ENCODE measurements at regions not wholly inside any gene's neighbourhood (a gene's known extent, or its start where the extent isn't known, plus 50 kb on each side); places are given as distances from the start of the nearest gene placed in this dataset.

- Histone ChIP-seq H4K20me1 (ENCODE audit: insufficient read depth, low read length) (no peaks in the 10 kb centered on the region), H2AFZ (ENCODE audit: low read length) (no peak overlapping the region), H3K9me3 (ENCODE audit: low read length) (no peaks in the 10 kb centered on the region), H3K27ac (ENCODE audit: low read depth, low read length, poor library complexity, severe bottlenecking) (no peak overlapping the region), H3K79me2 (ENCODE audit: insufficient read depth, low read depth, low read length) (no peaks in the 10 kb centered on the region), H3K4me2 (ENCODE audit: low read length) (no peak overlapping the region), H3K9me2 (ENCODE audit: insufficient read depth, low read length) (no peaks in the 10 kb centered on the region), H3K4me1 (ENCODE audit: insufficient read depth, low read length, poor library complexity, severe bottlenecking) (no peaks in the 10 kb centered on the region), H3K4me3 (ENCODE audit: low read depth, low read length, poor library complexity, severe bottlenecking) (no peak overlapping the region), H3K36me3 (ENCODE audit: insufficient read depth, low read length) (no peaks in the 10 kb centered on the region)
- POLR2A ChIA-PET = no interaction called here
- DNase-seq (ENCODE audit: low spot score) = no peak
- TF ChIP-seq EZH2phosphoT487 (IDR thresholded peaks at IDR 0.05; ENCODE audit: borderline replicate concordance, low read depth, low read length) (no peak), CTCF (conservative IDR thresholded peaks at IDR 0.05; ENCODE audit: low read length) (no peak)
- BruUV-seq (replicated peaks) = no TSS peak
- CTCF ChIA-PET (ENCODE audit: unreplicated experiment) = no interaction called here
- intact Hi-C loops (cut with micrococcal nuclease; ENCODE audit: unreplicated experiment) = no loop called here
Observed at GRCh38 chr5:163968651-163969050, 463.2 kb downstream of the MAT2B start.

GRCh38 chr5:163976696-163977095 lies 471.3 kb downstream of the MAT2B start:
- H4K20me1 ChIP-seq (ENCODE audit: insufficient read depth, low read length) = no peaks in the 10 kb centered on the region
- CTCF ChIA-PET (ENCODE audit: unreplicated experiment) = no interaction called here
- H3K79me2 ChIP-seq (ENCODE audit: insufficient read depth, low read depth, low read length) = no peaks in the 10 kb centered on the region
- no TSS peak for BruUV-seq (replicated peaks)
- H3K36me3 ChIP-seq (ENCODE audit: insufficient read depth, low read length) = no peaks in the 10 kb centered on the region
- H2AFZ ChIP-seq (ENCODE audit: low read length) = no peak overlapping the region
- TF ChIP-seq EZH2phosphoT487 (IDR thresholded peaks at IDR 0.05; ENCODE audit: borderline replicate concordance, low read depth, low read length) (no peak), CTCF (conservative IDR thresholded peaks at IDR 0.05; ENCODE audit: low read length) (no peak)
- no peaks in the 10 kb centered on the region for H3K9me3 ChIP-seq (ENCODE audit: low read length)
- H3K27ac ChIP-seq (ENCODE audit: low read depth, low read length, poor library complexity, severe bottlenecking) = no peak overlapping the region
- no peak overlapping the region for H3K4me3 ChIP-seq (ENCODE audit: low read depth, low read length, poor library complexity, severe bottlenecking)
- POLR2A ChIA-PET = interaction anchor here (0.6 kb wide), 1 partner anchor 701 kb away, joined by 5 read pairs; no protein-coding TSS in a partner anchor
- H3K9me2 ChIP-seq (ENCODE audit: insufficient read depth, low read length) = no peaks in the 10 kb centered on the region
- H3K4me1 ChIP-seq (ENCODE audit: insufficient read depth, low read length, poor library complexity, severe bottlenecking) = no peaks in the 10 kb centered on the region
- H3K4me2 ChIP-seq (ENCODE audit: low read length) = no peak overlapping the region
- intact Hi-C loops (cut with micrococcal nuclease; ENCODE audit: unreplicated experiment) = no loop called here
- DNase-seq (ENCODE audit: low spot score) = no peak

- Histone ChIP-seq H3K4me1 (ENCODE audit: insufficient read depth, low read length, poor library complexity, severe bottlenecking) (no peaks in the 10 kb centered on the region), H3K36me3 (ENCODE audit: insufficient read depth, low read length) (no peaks in the 10 kb centered on the region), H3K79me2 (ENCODE audit: insufficient read depth, low read depth, low read length) (no peaks in the 10 kb centered on the region), H4K20me1 (ENCODE audit: insufficient read depth, low read length) (no peaks in the 10 kb centered on the region), H3K4me2 (ENCODE audit: low read length) (no peak overlapping the region), H3K9me3 (ENCODE audit: low read length) (no peaks in the 10 kb centered on the region), H3K9me2 (ENCODE audit: insufficient read depth, low read length) (no peaks in the 10 kb centered on the region), H3K4me3 (ENCODE audit: low read depth, low read length, poor library complexity, severe bottlenecking) (no peak overlapping the region), H2AFZ (ENCODE audit: low read length) (no peak overlapping the region), H3K27ac (ENCODE audit: low read depth, low read length, poor library complexity, severe bottlenecking) (no peak overlapping the region)
- POLR2A ChIA-PET = interaction anchor here (0.6 kb wide), 1 partner anchor 128 kb away, joined by 3 read pairs; no protein-coding TSS in a partner anchor
- TF ChIP-seq CTCF (conservative IDR thresholded peaks at IDR 0.05; ENCODE audit: low read length) (peak; percentile 61), EZH2phosphoT487 (IDR thresholded peaks at IDR 0.05; ENCODE audit: borderline replicate concordance, low read depth, low read length) (no peak)
- peak; percentile 35 for DNase-seq (ENCODE audit: low spot score)
- no TSS peak for BruUV-seq (replicated peaks)
- CTCF ChIA-PET (ENCODE audit: unreplicated experiment) = no interaction called here
- intact Hi-C loops (cut with micrococcal nuclease; ENCODE audit: unreplicated experiment) = no loop called here
Observed at GRCh38 chr5:163978897-163979296, 473.5 kb downstream of the MAT2B start.
